ENCODE measurements at regions not wholly inside any gene's neighbourhood (a gene's known extent, or its start where the extent isn't known, plus 50 kb on each side); places are given as distances from the start of the nearest gene placed in this dataset.
A peak's percentile ranks its signal among the peaks of the same experiment; 100 is the strongest.

GRCh38 chr6:131510591-131510990 lies 62.4 kb upstream of the ARG1 start:
- Histone ChIP-seq H3K27ac (ENCODE audit: low read depth, low read length, poor library complexity, severe bottlenecking) (no peak overlapping the region), H3K4me1 (ENCODE audit: insufficient read depth, low read length, poor library complexity, severe bottlenecking) (peaks cover 8% of the 10 kb centered on the region), H3K9me3 (ENCODE audit: low read depth, low read length, poor library complexity, severe bottlenecking) (no peaks in the 10 kb centered on the region), H3K27me3 (replicated peaks; ENCODE audit: insufficient read depth, low read depth, low read length, poor library complexity) (no peaks in the 10 kb centered on the region), H3K4me3 (ENCODE audit: low read depth, low read length, poor library complexity, severe bottlenecking) (no peak overlapping the region), H3K36me3 (ENCODE audit: insufficient read depth, low read length, poor library complexity, severe bottlenecking) (no peaks in the 10 kb centered on the region)
- intact Hi-C loops (cut with micrococcal nuclease; ENCODE audit: unreplicated experiment) = no loop called here
- POLR2A ChIA-PET (ENCODE audit: low non-redundant PET) = no interaction called here
- CTCF ChIA-PET = no interaction called here
- no TSS peak for BruUV-seq (replicated peaks)
- TF ChIP-seq EZH2 (IDR thresholded peaks at IDR 0.05; ENCODE audit: borderline replicate concordance, low read depth, low read length, poor library complexity, severe bottlenecking) = no peak
- no peak for DNase-seq (ENCODE audit: low spot score)

DNA sequence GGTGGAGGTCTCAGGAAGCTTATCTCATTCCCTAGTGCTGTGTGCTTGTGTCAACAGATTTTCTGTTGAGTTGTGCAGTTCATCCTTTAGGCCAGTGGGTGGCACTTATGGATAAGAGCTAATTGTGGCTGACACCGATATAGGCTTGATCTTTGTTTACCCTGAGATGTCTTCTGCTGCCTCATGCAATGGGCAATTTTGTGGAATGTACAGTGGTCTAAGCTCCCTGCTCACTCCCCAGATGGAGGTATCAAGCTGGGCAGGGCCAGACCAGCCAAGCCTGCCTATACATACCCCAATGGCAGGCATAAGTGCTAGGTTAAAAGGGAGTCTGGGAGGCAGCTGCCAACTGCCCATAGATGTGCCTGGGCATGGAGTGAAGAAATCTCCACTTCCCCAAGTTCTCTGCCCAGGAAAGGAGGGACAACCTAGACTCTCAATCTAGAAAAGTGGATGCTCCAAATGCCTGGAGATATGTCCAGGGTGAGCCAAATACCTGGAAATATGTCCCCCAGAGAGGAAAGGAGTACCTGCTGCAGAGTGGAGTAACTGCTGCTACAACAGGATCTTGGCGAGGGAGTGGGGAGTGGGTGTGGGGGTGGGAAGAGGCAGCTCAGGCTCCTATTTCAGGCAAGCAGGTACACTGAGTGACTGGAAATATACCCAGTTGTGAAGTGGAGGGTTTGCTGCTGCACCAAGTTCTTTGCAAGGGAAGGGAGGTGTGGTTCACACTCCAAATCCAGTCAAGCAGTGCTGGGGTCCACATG lies 53.2 kb upstream of the ARG1 start:
- intact Hi-C loops (cut with micrococcal nuclease; ENCODE audit: unreplicated experiment) = loop anchor here (5.0 kb wide), 1 partner anchor 138 kb away; no protein-coding TSS in a partner anchor
- no peak overlapping the region for H3K4me3 ChIP-seq (ENCODE audit: low read depth, low read length, poor library complexity, severe bottlenecking)
- H3K4me1 ChIP-seq (ENCODE audit: insufficient read depth, low read length, poor library complexity, severe bottlenecking) = no peaks in the 10 kb centered on the region
- DNase-seq (ENCODE audit: low spot score) = peak; percentile 85
- BruUV-seq (replicated peaks) = no TSS peak
- no peak overlapping the region for H3K27ac ChIP-seq (ENCODE audit: low read depth, low read length, poor library complexity, severe bottlenecking)
- TF ChIP-seq CTCF (conservative IDR thresholded peaks at IDR 0.05; ENCODE audit: low read depth, low read length) (peak; percentile 72), EZH2 (IDR thresholded peaks at IDR 0.05; ENCODE audit: borderline replicate concordance, low read depth, low read length, poor library complexity, severe bottlenecking) (no peak)
- no peaks in the 10 kb centered on the region for H3K27me3 ChIP-seq (replicated peaks; ENCODE audit: insufficient read depth, low read depth, low read length, poor library complexity)
- H3K36me3 ChIP-seq (ENCODE audit: insufficient read depth, low read length, poor library complexity, severe bottlenecking) = no peaks in the 10 kb centered on the region
- H3K9me3 ChIP-seq (ENCODE audit: low read depth, low read length, poor library complexity, severe bottlenecking) = peaks cover 19% of the 10 kb centered on the region
- ChIA-PET POLR2A (ENCODE audit: low non-redundant PET) (no interaction called here), CTCF (interaction anchor here (0.6 to 1.2 kb wide), 4 partner anchors 14 to 175 kb away, joined by 3 to 9 read pairs (median 3); no protein-coding TSS in a partner anchor)

Measured in A673 (cell line).